Mesodermal cell (in vitro differentiated cells): ENCODE measurements at regions not wholly inside any gene's neighbourhood (a gene's known extent, or its start where the extent isn't known, plus 50 kb on each side); places are given as distances from the start of the nearest gene placed in this dataset.

Source experiments
- H3K27ac ChIP-seq: 2 replicates; pipeline ENCODE4 v1.7.0; 2013; ENCODE audit warnings: mild to moderate bottlenecking, low read depth, low read length, moderate library complexity; ENCODE audit not compliant: severe bottlenecking
- H3K36me3 ChIP-seq: 2 replicates; pipeline ENCODE4 v1.7.1; 2013; ENCODE audit warnings: mild to moderate bottlenecking, low read length, moderate library complexity; ENCODE audit not compliant: control insufficient read depth, insufficient read depth
- H3K4me1 ChIP-seq: one replicate; pipeline ENCODE4 v1.7.1; 2013; ENCODE audit warnings: mild to moderate bottlenecking, low read length; ENCODE audit not compliant: insufficient read depth, control insufficient read depth, poor library complexity, severe bottlenecking
- H3K4me3 ChIP-seq: 2 replicates; pipeline ENCODE4 v1.7.0; 2013; ENCODE audit warnings: low read length, control low read depth, mild to moderate bottlenecking; ENCODE audit not compliant: insufficient read depth, poor library complexity, severe bottlenecking; ENCODE audit errors: extremely low read depth
- H3K9me3 ChIP-seq: 2 replicates; pipeline ENCODE4 v1.7.1; 2013; ENCODE audit warnings: mild to moderate bottlenecking, low read length, moderate library complexity; ENCODE audit not compliant: control insufficient read depth
- WGBS, 2 experiments: methylation state at CpG; one replicate each; pipeline ENCODE4 v1.1.5; 2013; ENCODE audit warnings: missing lambda C conversion rate in 2 of 2; ENCODE audit not compliant: insufficient coverage in 2 of 2; 5-methylcytosine and 5-hydroxymethylcytosine counted together

DNA sequence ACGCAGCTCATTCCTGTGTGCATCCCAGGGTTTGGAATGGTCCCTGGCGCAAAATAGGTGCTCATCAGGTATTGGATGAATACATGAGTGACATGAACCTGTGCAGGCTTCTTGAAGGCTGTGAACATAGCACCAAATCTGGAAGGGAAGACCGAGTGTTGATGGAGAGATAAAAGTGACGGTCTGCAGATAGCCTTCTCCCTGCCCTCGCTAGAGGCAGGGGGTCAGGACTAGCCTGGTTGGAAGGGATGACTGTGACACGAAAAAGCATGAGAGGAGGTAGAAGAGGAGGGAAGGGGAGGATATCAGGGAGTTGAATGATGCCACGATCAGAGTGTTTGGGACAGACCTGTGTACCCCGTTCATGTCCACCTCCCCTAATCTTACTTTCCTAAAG lies 267.1 kb downstream of the XXYLT1 start:
- Histone ChIP-seq H3K36me3 (no peaks in the 10 kb centered on the region), H3K4me1 (no peaks in the 10 kb centered on the region), H3K4me3 (no peak overlapping the region), H3K9me3 (peaks cover 3% of the 10 kb centered on the region), H3K27ac (no peak overlapping the region)
- WGBS, 2 experiments = 89 to 90% methylated on average over 5 to 6 of the region's 8 CpGs

DNA sequence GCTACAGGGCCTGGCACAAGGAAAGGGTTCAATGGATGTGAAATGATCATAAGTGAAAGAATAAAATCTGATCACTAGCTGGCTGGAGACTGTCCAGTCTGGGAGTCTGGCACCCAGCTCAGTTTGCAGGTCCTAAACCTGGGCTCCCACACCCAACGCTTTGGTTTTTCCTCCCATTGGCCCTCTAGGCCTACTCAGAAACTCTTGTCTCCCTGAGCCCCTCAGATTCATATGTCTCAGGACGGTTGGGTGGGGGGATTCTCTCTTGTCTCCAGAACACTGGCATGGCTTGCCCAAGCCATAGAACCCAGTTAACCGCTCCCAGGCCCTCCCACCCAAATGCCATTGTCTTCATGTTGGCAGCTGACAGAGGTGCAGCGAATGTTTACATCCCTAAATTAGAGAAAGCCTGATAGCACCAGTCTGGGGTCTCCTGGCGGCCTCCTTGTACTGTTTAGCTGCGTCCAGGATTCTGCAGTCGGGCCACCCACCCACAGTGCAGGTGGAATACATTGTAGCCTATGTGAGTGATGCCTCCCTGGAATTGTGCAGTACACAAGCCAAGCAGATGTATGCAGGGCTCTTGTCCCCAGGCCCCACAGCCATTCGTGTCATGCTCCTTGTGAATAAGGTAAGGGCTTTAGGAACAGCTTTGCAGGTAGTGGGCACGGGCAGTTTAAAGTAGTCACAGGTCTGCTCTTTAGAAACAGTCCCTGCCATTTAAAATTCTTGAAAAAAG lies 266.3 kb downstream of the XXYLT1 start:
- Histone ChIP-seq H3K4me1 (no peaks in the 10 kb centered on the region), H3K9me3 (peaks cover 11% of the 10 kb centered on the region)
- 91 to 93% methylated on average over 6 to 7 of the region's 9 CpGs for WGBS, 2 experiments

GRCh38 chr3:195005251-195005620 lies 265.7 kb downstream of the XXYLT1 start:
- Histone ChIP-seq H3K9me3 (peaks cover 16% of the 10 kb centered on the region), H3K36me3 (no peaks in the 10 kb centered on the region)
- 79 to 84% methylated on average over 2 to 6 of the region's 7 CpGs for WGBS, 2 experiments

More for the DNA sequence above, 266.3 kb downstream of the XXYLT1 start:
- Histone ChIP-seq H3K27ac (no peak overlapping the region), H3K36me3 (no peaks in the 10 kb centered on the region), H3K4me3 (no peak overlapping the region)

DNA sequence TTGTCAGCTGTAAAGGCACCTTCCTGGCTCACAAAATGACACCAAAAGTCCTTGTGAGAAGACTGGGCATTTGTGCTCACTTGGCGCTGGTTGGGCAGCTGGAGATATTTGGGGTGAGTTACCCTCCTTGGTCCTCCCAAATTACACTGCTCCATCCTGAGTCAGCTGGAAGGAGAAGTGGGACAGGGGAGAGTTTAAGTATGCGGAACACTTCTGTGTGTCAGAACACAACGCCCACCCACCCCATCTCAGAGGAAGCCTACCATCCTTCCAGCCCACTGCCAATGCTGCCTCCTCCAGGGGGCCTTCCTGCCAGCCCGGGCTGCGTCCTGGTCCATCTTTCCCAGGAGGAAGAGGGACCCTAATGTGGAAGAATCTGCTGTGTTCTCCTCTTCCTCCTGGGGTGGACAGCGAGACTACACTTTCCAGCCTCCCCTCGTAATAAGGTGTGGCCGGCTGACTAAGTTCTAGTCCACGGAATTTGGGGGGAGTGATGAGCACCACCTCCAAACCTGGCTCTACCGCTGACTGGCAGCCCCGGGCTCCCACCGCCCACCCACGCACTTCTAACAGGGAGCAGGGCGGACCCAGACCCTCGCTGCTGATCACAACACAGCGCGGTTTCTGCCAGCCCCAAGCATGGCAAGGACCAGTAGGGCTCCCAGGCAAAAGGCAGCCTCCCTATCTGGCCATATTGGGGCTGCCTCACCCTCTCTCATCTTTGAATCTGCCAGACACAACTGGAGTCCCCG lies 265.0 kb downstream of the XXYLT1 start:
- peaks cover 17% of the 10 kb centered on the region for H3K9me3 ChIP-seq
- H3K4me1 ChIP-seq = no peaks in the 10 kb centered on the region
- no peak overlapping the region for H3K27ac ChIP-seq
- no peak overlapping the region for H3K4me3 ChIP-seq
- WGBS, 2 experiments = 89 to 97% methylated on average over 11 to 14 of the region's 18 CpGs
- no peaks in the 10 kb centered on the region for H3K36me3 ChIP-seq

More at GRCh38 chr3:195005251-195005620, 265.7 kb downstream of the XXYLT1 start:
- no peak overlapping the region for H3K4me3 ChIP-seq
- H3K4me1 ChIP-seq = no peaks in the 10 kb centered on the region
- H3K27ac ChIP-seq = no peak overlapping the region

- Histone ChIP-seq H3K4me3 (no peak overlapping the region), H3K27ac (no peak overlapping the region)
- 92 to 100% methylated on average over 3 to 5 of the region's 5 CpGs for WGBS, 2 experiments
Measured at GRCh38 chr3:195007151-195007550, 263.8 kb downstream of the XXYLT1 start.

GRCh38 chr3:195007766-195008165 lies 263.2 kb downstream of the XXYLT1 start:
- WGBS, 2 experiments = 74 to 85% methylated on average over 3 of the region's 4 CpGs
- no peaks in the 10 kb centered on the region for H3K4me1 ChIP-seq
- H3K27ac ChIP-seq = no peak overlapping the region
- no peaks in the 10 kb centered on the region for H3K36me3 ChIP-seq
- no peak overlapping the region for H3K4me3 ChIP-seq
- H3K9me3 ChIP-seq = peaks cover 17% of the 10 kb centered on the region

More at GRCh38 chr3:195007151-195007550, 263.8 kb downstream of the XXYLT1 start:
- peaks cover 17% of the 10 kb centered on the region for H3K9me3 ChIP-seq
- no peaks in the 10 kb centered on the region for H3K36me3 ChIP-seq
- no peaks in the 10 kb centered on the region for H3K4me1 ChIP-seq

DNA sequence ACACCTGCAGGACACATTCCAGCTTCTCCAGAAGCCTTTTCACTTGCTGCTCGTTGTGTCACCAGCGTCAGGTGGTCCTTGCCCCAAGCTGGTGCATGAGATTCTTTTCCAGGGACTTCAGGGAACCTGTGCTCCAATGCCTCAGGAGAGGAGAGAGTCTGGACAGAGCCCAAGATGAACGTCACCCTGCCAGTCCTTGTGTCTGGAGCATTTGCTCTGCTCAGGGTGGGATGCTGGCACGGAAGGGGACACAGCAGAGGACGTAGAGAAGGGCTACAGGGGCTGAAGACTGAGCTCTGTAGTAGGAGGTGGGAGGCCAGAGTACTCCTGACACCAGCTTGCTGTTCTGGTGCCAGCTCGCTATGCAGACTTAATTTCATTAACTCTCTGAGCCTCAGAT lies 262.1 kb downstream of the XXYLT1 start:
- H3K36me3 ChIP-seq = no peaks in the 10 kb centered on the region
- peaks cover 2% of the 10 kb centered on the region for H3K4me1 ChIP-seq
- WGBS, 2 experiments = 88 to 94% methylated on average over 4 to 6 of the region's 6 CpGs
- peaks cover 17% of the 10 kb centered on the region for H3K9me3 ChIP-seq
- H3K4me3 ChIP-seq = no peak overlapping the region
- no peak overlapping the region for H3K27ac ChIP-seq

- Histone ChIP-seq H3K36me3 (no peaks in the 10 kb centered on the region), H3K27ac (no peak overlapping the region), H3K4me3 (no peak overlapping the region), H3K4me1 (peaks cover 10% of the 10 kb centered on the region), H3K9me3 (peaks cover 17% of the 10 kb centered on the region)
- 90 to 100% methylated on average over 2 to 5 of the region's 9 CpGs for WGBS, 2 experiments
Measured at GRCh38 chr3:195009616-195010015, 261.3 kb downstream of the XXYLT1 start.

- Histone ChIP-seq H3K4me1 (peaks cover 18% of the 10 kb centered on the region), H3K4me3 (no peak overlapping the region), H3K27ac (no peak overlapping the region), H3K36me3 (no peaks in the 10 kb centered on the region), H3K9me3 (peaks cover 17% of the 10 kb centered on the region)
- WGBS, 2 experiments = 87 to 94% methylated on average over 9 to 10 of the region's 10 CpGs
Measured at GRCh38 chr3:195010551-195011100, 260.3 kb downstream of the XXYLT1 start.

GRCh38 chr3:195011231-195011834 lies 259.6 kb downstream of the XXYLT1 start:
- Histone ChIP-seq H3K4me3 (no peak overlapping the region), H3K9me3 (peaks cover 17% of the 10 kb centered on the region), H3K4me1 (peaks cover 18% of the 10 kb centered on the region), H3K36me3 (no peaks in the 10 kb centered on the region), H3K27ac (no peak overlapping the region)
- 88 to 94% methylated on average over 3 to 6 of the region's 6 CpGs for WGBS, 2 experiments
